Cardiac muscle cell (in vitro differentiated cells and primary cell): ENCODE measurements at regions not wholly inside any gene's neighbourhood (a gene's known extent, or its start where the extent isn't known, plus 50 kb on each side); places are given as distances from the start of the nearest gene placed in this dataset.

Experiments used
- DNase-seq, 2 donors: peaks; one replicate each; pipeline versions ENCODE4 v3.0.0 to v3.0.0-alpha.2; 2010 to 2017; ENCODE audit warnings: low read depth in 1 of 2, low spot score in 1 of 2
- H3K27ac ChIP-seq: fragments of 200-600 bp; sonication (generic); 2 replicates; pipeline ENCODE4 v1.5.1; 2016
- H3K27me3 ChIP-seq: fragments of 200-600 bp; sonication (generic); 2 replicates; pipeline ENCODE4 v1.6.0; 2016; ENCODE audit warnings: control low read depth
- H3K36me3 ChIP-seq: fragments of 200-600 bp; sonication (generic); 2 replicates; pipeline ENCODE4 v1.5.1; 2016; ENCODE audit warnings: control low read depth
- H3K4me1 ChIP-seq: fragments of 200-600 bp; sonication (generic); 2 replicates; pipeline ENCODE4 v1.8.1; 2017; ENCODE audit warnings: low read depth, mild to moderate bottlenecking, mixed run types
- H3K4me3 ChIP-seq: fragments of 200-600 bp; sonication (generic); 2 replicates; pipeline ENCODE4 v1.5.1; 2016; ENCODE audit warnings: mild to moderate bottlenecking
- H3K9me3 ChIP-seq: fragments of 200-600 bp; sonication (generic); 2 replicates; pipeline ENCODE4 v1.5.1; 2017; ENCODE audit warnings: low read depth, mild to moderate bottlenecking, control low read depth
- TF ChIP-seq, protein P1 (sequence below): IDR thresholded peaks from 2 replicates; pipeline ENCODE4 v1.5.1; 2012; ENCODE audit warnings: low read depth, mild to moderate bottlenecking, low read length

DNA sequence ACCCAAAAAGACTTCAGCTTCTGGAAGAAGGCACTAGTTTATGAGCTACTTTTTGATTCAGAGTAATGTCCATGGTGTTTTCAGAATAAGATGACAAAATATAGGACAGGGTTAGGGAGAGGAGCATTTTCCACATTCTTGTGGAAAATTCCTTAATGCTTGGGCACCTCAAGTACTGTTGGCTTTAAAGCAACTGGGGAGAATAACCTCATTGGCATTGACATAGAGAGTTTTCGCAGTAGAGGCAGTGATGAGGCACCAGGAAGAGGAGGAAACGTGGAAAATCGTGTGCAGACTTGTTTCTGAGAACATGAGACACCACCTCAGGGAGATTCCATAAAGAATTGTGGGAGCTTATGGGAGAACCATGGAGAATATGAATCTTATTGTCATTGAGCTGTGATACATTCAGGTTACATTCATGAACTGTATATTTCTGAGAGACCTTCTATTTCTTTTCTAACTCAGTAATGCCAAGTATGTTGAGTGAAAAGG, 929.0 kb upstream of the NRXN1 start:
- no peak overlapping the region for H3K4me3 ChIP-seq
- H3K9me3 ChIP-seq = no peaks in the 10 kb centered on the region
- TF ChIP-seq, protein P1, sequence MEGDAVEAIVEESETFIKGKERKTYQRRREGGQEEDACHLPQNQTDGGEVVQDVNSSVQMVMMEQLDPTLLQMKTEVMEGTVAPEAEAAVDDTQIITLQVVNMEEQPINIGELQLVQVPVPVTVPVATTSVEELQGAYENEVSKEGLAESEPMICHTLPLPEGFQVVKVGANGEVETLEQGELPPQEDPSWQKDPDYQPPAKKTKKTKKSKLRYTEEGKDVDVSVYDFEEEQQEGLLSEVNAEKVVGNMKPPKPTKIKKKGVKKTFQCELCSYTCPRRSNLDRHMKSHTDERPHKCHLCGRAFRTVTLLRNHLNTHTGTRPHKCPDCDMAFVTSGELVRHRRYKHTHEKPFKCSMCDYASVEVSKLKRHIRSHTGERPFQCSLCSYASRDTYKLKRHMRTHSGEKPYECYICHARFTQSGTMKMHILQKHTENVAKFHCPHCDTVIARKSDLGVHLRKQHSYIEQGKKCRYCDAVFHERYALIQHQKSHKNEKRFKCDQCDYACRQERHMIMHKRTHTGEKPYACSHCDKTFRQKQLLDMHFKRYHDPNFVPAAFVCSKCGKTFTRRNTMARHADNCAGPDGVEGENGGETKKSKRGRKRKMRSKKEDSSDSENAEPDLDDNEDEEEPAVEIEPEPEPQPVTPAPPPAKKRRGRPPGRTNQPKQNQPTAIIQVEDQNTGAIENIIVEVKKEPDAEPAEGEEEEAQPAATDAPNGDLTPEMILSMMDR = no peak
- no peaks in the 10 kb centered on the region for H3K4me1 ChIP-seq
- H3K27me3 ChIP-seq = no peaks in the 10 kb centered on the region
- DNase-seq = no peak
- no peaks in the 10 kb centered on the region for H3K36me3 ChIP-seq
- no peak overlapping the region for H3K27ac ChIP-seq

- Histone ChIP-seq H3K9me3 (no peaks in the 10 kb centered on the region), H3K36me3 (no peaks in the 10 kb centered on the region), H3K27me3 (no peaks in the 10 kb centered on the region), H3K4me3 (no peak overlapping the region), H3K4me1 (no peaks in the 10 kb centered on the region), H3K27ac (no peak overlapping the region)
- no peak for DNase-seq
- TF ChIP-seq, protein P1 = no peak
Observed at GRCh38 chr2:51960281-51960680, 928.3 kb upstream of the NRXN1 start.

GRCh38 chr2:51959696-51960095, 927.8 kb upstream of the NRXN1 start:
- no peak for DNase-seq
- H3K27ac ChIP-seq = no peak overlapping the region
- TF ChIP-seq, protein P1 = no peak

GRCh38 chr2:51953931-51954330, 922.0 kb upstream of the NRXN1 start:
- H3K27me3 ChIP-seq = no peaks in the 10 kb centered on the region
- no peaks in the 10 kb centered on the region for H3K9me3 ChIP-seq
- H3K4me3 ChIP-seq = no peak overlapping the region
- peak in 1 of 2 donors; percentile 24 for DNase-seq
- no peaks in the 10 kb centered on the region for H3K36me3 ChIP-seq
- H3K27ac ChIP-seq = no peak overlapping the region
- TF ChIP-seq, protein P1 = no peak
- no peaks in the 10 kb centered on the region for H3K4me1 ChIP-seq

More at GRCh38 chr2:51959696-51960095, 927.8 kb upstream of the NRXN1 start:
- H3K27me3 ChIP-seq = no peaks in the 10 kb centered on the region
- H3K4me1 ChIP-seq = no peaks in the 10 kb centered on the region
- no peaks in the 10 kb centered on the region for H3K36me3 ChIP-seq
- H3K4me3 ChIP-seq = no peak overlapping the region
- H3K9me3 ChIP-seq = no peaks in the 10 kb centered on the region

GRCh38 chr2:51921076-51921475, 889.1 kb upstream of the NRXN1 start:
- no peaks in the 10 kb centered on the region for H3K9me3 ChIP-seq
- H3K36me3 ChIP-seq = no peaks in the 10 kb centered on the region
- no peak overlapping the region for H3K4me3 ChIP-seq
- no peak for DNase-seq
- TF ChIP-seq, protein P1 = no peak
- no peaks in the 10 kb centered on the region for H3K4me1 ChIP-seq
- no peak overlapping the region for H3K27ac ChIP-seq
- no peaks in the 10 kb centered on the region for H3K27me3 ChIP-seq

GRCh38 chr2:51920509-51920908, 888.6 kb upstream of the NRXN1 start:
- no peaks in the 10 kb centered on the region for H3K36me3 ChIP-seq
- DNase-seq = no peak
- H3K9me3 ChIP-seq = no peaks in the 10 kb centered on the region
- no peak overlapping the region for H3K4me3 ChIP-seq
- H3K4me1 ChIP-seq = no peaks in the 10 kb centered on the region
- H3K27me3 ChIP-seq = no peaks in the 10 kb centered on the region
- no peak overlapping the region for H3K27ac ChIP-seq
- TF ChIP-seq, protein P1 = no peak
